Adrenal gland (tissue), 5 donors: ENCODE measurements at regions not wholly inside any gene's neighbourhood (a gene's known extent, or its start where the extent isn't known, plus 50 kb on each side); places are given as distances from the start of the nearest gene placed in this dataset.

Experiments used
- CTCF ChIP-seq, 6 experiments: fragments of 450-650 bp in 4 of 6; fragments of 200-600 bp in 2 of 6; sonication (generic) in 1 of 6; IDR thresholded peaks; 1 replicate in 5 of 6; 2 replicates in 1 of 6; pipeline versions ENCODE4 v1.5.1 to v1.8.0; 2016 to 2021; ENCODE audit warnings: antibody characterized with exemption in 6 of 6, mild to moderate bottlenecking in 2 of 6, moderate library complexity in 1 of 6
- POLR2A ChIP-seq, 2 donors: fragments of 450-650 bp; IDR thresholded peaks; one replicate each; pipeline ENCODE4 v1.6.1; 2017; ENCODE audit warnings: antibody characterized with exemption in 2 of 2, mild to moderate bottlenecking in 2 of 2, moderate library complexity in 1 of 2
- donor health status: DM: no; HTN: no; CAD: no.

GRCh38 chr4:180156684-180157083 lies 2086.5 kb upstream of the TENM3 start:
- TF ChIP-seq CTCF (IDR thresholded peaks at IDR 0.05), result no peak
- TF ChIP-seq POLR2A (IDR thresholded peaks at IDR 0.05), result no peak
